Fibroblast of pulmonary artery (primary cell): ENCODE measurements at regions not wholly inside any gene's neighbourhood (a gene's known extent, or its start where the extent isn't known, plus 50 kb on each side); places are given as distances from the start of the nearest gene placed in this dataset.

Experiments used
- DNase-seq: peaks from one replicate; pipeline ENCODE4 v3.0.0-alpha.2; 2010; ENCODE audit warnings: low read depth
- H3K4me3 ChIP-seq: replicated peaks from 2 replicates; pipeline ENCODE4 v1.5.1; 2011; ENCODE audit warnings: low read depth, mild to moderate bottlenecking, control low read depth, low read length, moderate library complexity
- TF ChIP-seq, protein P1 (sequence below): IDR thresholded peaks from 2 replicates; pipeline ENCODE4 v1.5.1; 2011; ENCODE audit warnings: mild to moderate bottlenecking, control low read depth, low read length, inconsistent platforms; ENCODE audit errors: missing control alignments

- TF ChIP-seq, protein P1, sequence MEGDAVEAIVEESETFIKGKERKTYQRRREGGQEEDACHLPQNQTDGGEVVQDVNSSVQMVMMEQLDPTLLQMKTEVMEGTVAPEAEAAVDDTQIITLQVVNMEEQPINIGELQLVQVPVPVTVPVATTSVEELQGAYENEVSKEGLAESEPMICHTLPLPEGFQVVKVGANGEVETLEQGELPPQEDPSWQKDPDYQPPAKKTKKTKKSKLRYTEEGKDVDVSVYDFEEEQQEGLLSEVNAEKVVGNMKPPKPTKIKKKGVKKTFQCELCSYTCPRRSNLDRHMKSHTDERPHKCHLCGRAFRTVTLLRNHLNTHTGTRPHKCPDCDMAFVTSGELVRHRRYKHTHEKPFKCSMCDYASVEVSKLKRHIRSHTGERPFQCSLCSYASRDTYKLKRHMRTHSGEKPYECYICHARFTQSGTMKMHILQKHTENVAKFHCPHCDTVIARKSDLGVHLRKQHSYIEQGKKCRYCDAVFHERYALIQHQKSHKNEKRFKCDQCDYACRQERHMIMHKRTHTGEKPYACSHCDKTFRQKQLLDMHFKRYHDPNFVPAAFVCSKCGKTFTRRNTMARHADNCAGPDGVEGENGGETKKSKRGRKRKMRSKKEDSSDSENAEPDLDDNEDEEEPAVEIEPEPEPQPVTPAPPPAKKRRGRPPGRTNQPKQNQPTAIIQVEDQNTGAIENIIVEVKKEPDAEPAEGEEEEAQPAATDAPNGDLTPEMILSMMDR: no peak
- no peak for DNase-seq
These were observed 87.4 kb downstream of the ZNF608 start for GRCh38 chr5:124658867-124659557.

GRCh38 chr5:124655921-124656511 is 90.4 kb downstream of the ZNF608 start:
- H3K4me3 ChIP-seq: peak overlapping the region; percentile 8
- DNase-seq: peak; percentile 83
- TF ChIP-seq, protein P1: no peak

More at GRCh38 chr5:124658867-124659557, 87.4 kb downstream of the ZNF608 start:
- H3K4me3 ChIP-seq: no peak overlapping the region

GRCh38 chr5:124655251-124655917 is 91.1 kb downstream of the ZNF608 start:
- H3K4me3 ChIP-seq: no peak overlapping the region
- TF ChIP-seq, protein P1: no peak
- DNase-seq: peak; percentile 73

DNA sequence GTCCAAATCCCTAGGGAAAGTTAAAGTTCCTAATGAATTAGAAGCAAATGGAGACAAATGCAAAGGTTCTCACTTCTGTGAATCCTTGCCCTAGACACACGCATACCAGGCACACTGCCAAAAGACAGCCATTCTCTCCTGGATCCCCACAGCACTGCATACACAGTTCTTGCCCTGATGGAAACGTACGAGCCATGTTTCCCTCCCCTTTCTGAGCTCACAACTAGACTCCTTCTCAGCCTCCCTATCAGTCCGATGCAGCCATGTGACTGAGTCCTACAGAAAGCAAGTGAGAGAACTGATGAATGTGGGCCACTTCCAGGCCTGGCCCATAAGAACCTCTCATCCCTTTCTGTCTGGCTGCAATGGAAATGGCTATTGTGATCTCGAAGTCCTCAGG is 92.0 kb downstream of the ZNF608 start:
- TF ChIP-seq, protein P1: no peak
- H3K4me3 ChIP-seq: no peak overlapping the region
- DNase-seq: no peak

DNA sequence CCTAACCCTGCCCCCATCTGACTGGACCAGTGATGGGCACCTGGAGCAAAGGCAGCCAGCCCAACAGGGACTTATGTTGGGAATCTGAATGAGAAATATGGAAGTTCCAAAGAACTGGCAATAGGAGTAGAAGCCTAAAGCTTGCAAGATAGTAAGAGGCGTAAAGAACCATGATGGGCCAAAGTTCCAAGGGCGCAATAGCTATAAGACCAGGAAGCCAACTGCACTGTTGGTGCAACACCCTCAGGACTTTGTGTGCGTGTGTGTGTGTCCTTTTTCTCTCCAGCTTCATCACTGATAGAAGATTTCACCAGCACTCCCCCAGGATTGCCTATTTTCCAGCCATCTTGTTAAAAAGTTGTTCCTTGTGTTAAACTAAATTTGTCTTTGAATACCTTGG is 92.8 kb downstream of the ZNF608 start:
- TF ChIP-seq, protein P1: no peak
- H3K4me3 ChIP-seq: no peak overlapping the region
- DNase-seq: no peak

GRCh38 chr5:124652892-124653441 is 93.5 kb downstream of the ZNF608 start:
- DNase-seq: no peak
- H3K4me3 ChIP-seq: no peak overlapping the region
- TF ChIP-seq, protein P1: no peak
